ENCODE measurements at regions not wholly inside any gene's neighbourhood (a gene's known extent, or its start where the extent isn't known, plus 50 kb on each side); places are given as distances from the start of the nearest gene placed in this dataset.

GRCh38 chr3:162971715-162972114 lies 1475.1 kb downstream of the OTOL1 start:
- Histone ChIP-seq H3K9me3 (replicated peaks; ENCODE audit: control insufficient read depth, insufficient read depth, low read depth, low read length) (no peaks in the 10 kb centered on the region), H4K20me1 (replicated peaks; ENCODE audit: control insufficient read depth, insufficient read depth, low read length) (no peaks in the 10 kb centered on the region), H3K9ac (ENCODE audit: insufficient read depth in 1 of 2, low read depth in 2 of 2, low read length in 2 of 2) (no peak overlapping the region), H3K4me3 (no peak overlapping the region), H3K36me3 (ENCODE audit: control insufficient read depth, insufficient read depth, low read length) (no peaks in the 10 kb centered on the region), H3K79me2 (ENCODE audit: control insufficient read depth, insufficient read depth, low read length) (no peaks in the 10 kb centered on the region), H2AFZ (ENCODE audit: low read depth, low read length) (no peak overlapping the region), H3K27ac (ENCODE audit: extremely low read depth, low read depth, low read length) (no peak overlapping the region), H3K27me3 (ENCODE audit: control insufficient read depth in 2 of 2, insufficient read depth in 2 of 2, low read length in 2 of 2) (no peaks in the 10 kb centered on the region), H3K4me2 (ENCODE audit: insufficient read depth, low read length) (no peak overlapping the region), H3K4me1 (replicated peaks in 1 of 2; ENCODE audit: control insufficient read depth in 2 of 2, insufficient read depth in 2 of 2, low read length in 2 of 2) (no peaks in the 10 kb centered on the region), H3K9me1 (ENCODE audit: control insufficient read depth, insufficient read depth, low read length) (no peaks in the 10 kb centered on the region)
- no TSS peak for BruUV-seq (replicated peaks)
- 0% methylated on average over 2 of the region's 2 CpGs for WGBS (ENCODE audit: insufficient coverage, low coverage, missing lambda C conversion rate)
- no peak for ATAC-seq
- no peak for DNase-seq (ENCODE audit: extremely low read depth in 1 of 4, low spot score in 3 of 4)
- in situ Hi-C loops (cut with MboI), result no loop called here
- TF ChIP-seq, protein P1, sequence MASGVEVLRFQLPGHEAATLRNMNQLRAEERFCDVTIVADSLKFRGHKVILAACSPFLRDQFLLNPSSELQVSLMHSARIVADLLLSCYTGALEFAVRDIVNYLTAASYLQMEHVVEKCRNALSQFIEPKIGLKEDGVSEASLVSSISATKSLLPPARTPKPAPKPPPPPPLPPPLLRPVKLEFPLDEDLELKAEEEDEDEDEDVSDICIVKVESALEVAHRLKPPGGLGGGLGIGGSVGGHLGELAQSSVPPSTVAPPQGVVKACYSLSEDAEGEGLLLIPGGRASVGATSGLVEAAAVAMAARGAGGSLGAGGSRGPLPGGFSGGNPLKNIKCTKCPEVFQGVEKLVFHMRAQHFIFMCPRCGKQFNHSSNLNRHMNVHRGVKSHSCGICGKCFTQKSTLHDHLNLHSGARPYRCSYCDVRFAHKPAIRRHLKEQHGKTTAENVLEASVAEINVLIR (CRISPR knock-in tag; IDR thresholded peaks at IDR 0.05), result no peak
- TF ChIP-seq, protein P2, sequence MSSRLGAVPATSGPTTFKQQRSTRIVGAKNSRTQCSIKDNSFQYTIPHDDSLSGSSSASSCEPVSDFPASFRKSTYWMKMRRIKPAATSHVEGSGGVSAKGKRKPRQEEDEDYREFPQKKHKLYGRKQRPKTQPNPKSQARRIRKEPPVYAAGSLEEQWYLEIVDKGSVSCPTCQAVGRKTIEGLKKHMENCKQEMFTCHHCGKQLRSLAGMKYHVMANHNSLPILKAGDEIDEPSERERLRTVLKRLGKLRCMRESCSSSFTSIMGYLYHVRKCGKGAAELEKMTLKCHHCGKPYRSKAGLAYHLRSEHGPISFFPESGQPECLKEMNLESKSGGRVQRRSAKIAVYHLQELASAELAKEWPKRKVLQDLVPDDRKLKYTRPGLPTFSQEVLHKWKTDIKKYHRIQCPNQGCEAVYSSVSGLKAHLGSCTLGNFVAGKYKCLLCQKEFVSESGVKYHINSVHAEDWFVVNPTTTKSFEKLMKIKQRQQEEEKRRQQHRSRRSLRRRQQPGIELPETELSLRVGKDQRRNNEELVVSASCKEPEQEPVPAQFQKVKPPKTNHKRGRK (tag; IDR thresholded peaks at IDR 0.05), result no peak
- TF ChIP-seq CHD4 (IDR thresholded peaks at IDR 0.05; ENCODE audit: insufficient read depth, insufficient replicate concordance, low read depth, low read length, poor library complexity, severe bottlenecking) (no peak), RFX1 (IDR thresholded peaks at IDR 0.05) (no peak), TFAP4 (CRISPR knock-in tag; IDR thresholded peaks at IDR 0.05; ENCODE audit: borderline replicate concordance) (no peak), MYC (IDR thresholded peaks at IDR 0.05; ENCODE audit: low read depth, low read length) (no peak), MYC (CRISPR knock-in tag; IDR thresholded peaks at IDR 0.05; ENCODE audit: borderline replicate concordance, low read depth) (no peak), CREB1 (IDR thresholded peaks at IDR 0.05) (no peak), CREB1 (CRISPR knock-in tag; IDR thresholded peaks at IDR 0.05) (no peak), FOXP4 (CRISPR knock-in tag; IDR thresholded peaks at IDR 0.05; ENCODE audit: borderline replicate concordance) (no peak), SREBF2 (CRISPR knock-in tag; IDR thresholded peaks at IDR 0.05) (no peak), TCF7L2 (IDR thresholded peaks at IDR 0.05; ENCODE audit: low read depth, low read length) (no peak), ZKSCAN3 (CRISPR knock-in tag; IDR thresholded peaks at IDR 0.05) (no peak), PHTF2 (CRISPR knock-in tag; IDR thresholded peaks at IDR 0.05) (no peak)
- ChIA-PET POLR2A (no interaction called here), CTCF (ENCODE audit: low intra/inter-chr PET ratio) (no interaction called here)
- intact Hi-C loops (cut with micrococcal nuclease), result no loop called here
- no peak for FAIRE-seq
